ENCODE measurements at regions not wholly inside any gene's neighbourhood (a gene's known extent, or its start where the extent isn't known, plus 50 kb on each side); places are given as distances from the start of the nearest gene placed in this dataset.

- TF ChIP-seq GATA2 (IDR thresholded peaks at IDR 0.05; ENCODE audit: low read depth, low read length) = no peak
- TF ChIP-seq GATA3 (IDR thresholded peaks at IDR 0.05; ENCODE audit: low read depth, low read length) = no peak
These were observed 194.9 kb downstream of the RBFOX3 start for GRCh38 chr17:79415909-79416308.

Data from SH-SY5Y (cell line).